Activated T-cell treated with anti-CD3 and anti-CD28 coated beads, Interleukin-2, amount 50 U/mL, for 24 hours (primary cell): ENCODE measurements at regions not wholly inside any gene's neighbourhood (a gene's known extent, or its start where the extent isn't known, plus 50 kb on each side); places are given as distances from the start of the nearest gene placed in this dataset.

Source experiments
- DNase-seq: peaks from one replicate; pipeline ENCODE4 v3.0.0-alpha.2; 2020
- H3K27ac Mint-ChIP-seq: 2 replicates; pipeline ENCODE4 v1.8.0; 2020; ENCODE audit warnings: mild to moderate bottlenecking, mixed read lengths
- H3K27me3 Mint-ChIP-seq: 2 replicates; pipeline ENCODE4 v1.8.0; 2020; ENCODE audit warnings: mixed read lengths
- H3K36me3 Mint-ChIP-seq: 2 replicates; pipeline ENCODE4 v1.8.0; 2020; ENCODE audit warnings: low read depth, mixed read lengths
- H3K4me1 Mint-ChIP-seq: 2 replicates; pipeline ENCODE4 v1.8.0; 2020; ENCODE audit warnings: low read depth, mixed read lengths
- H3K4me3 Mint-ChIP-seq: 2 replicates; pipeline ENCODE4 v1.8.0; 2020; ENCODE audit warnings: mild to moderate bottlenecking, moderate library complexity, mixed read lengths
- H3K9me3 Mint-ChIP-seq: 2 replicates; pipeline ENCODE4 v1.8.0; 2020; ENCODE audit warnings: mixed read lengths

GRCh38 chr1:95386371-95386770 is 152.4 kb downstream of the RWDD3 start:
- Mint-ChIP-seq H3K27me3 (peaks cover 3% of the 10 kb centered on the region), H3K4me1 (no peaks in the 10 kb centered on the region), H3K36me3 (no peaks in the 10 kb centered on the region), H3K27ac (no peak overlapping the region), H3K4me3 (no peak overlapping the region), H3K9me3 (no peaks in the 10 kb centered on the region)
- no peak for DNase-seq

GRCh38 chr1:95386915-95387314 is 152.9 kb downstream of the RWDD3 start:
- H3K36me3 Mint-ChIP-seq = no peaks in the 10 kb centered on the region
- H3K9me3 Mint-ChIP-seq = no peaks in the 10 kb centered on the region
- no peak overlapping the region for H3K27ac Mint-ChIP-seq
- peaks cover 3% of the 10 kb centered on the region for H3K27me3 Mint-ChIP-seq
- DNase-seq = no peak
- H3K4me3 Mint-ChIP-seq = no peak overlapping the region
- H3K4me1 Mint-ChIP-seq = no peaks in the 10 kb centered on the region

GRCh38 chr1:95388031-95388430 is 154.0 kb downstream of the RWDD3 start:
- no peaks in the 10 kb centered on the region for H3K4me1 Mint-ChIP-seq
- H3K27me3 Mint-ChIP-seq = peaks cover 3% of the 10 kb centered on the region
- no peak overlapping the region for H3K4me3 Mint-ChIP-seq
- no peak overlapping the region for H3K27ac Mint-ChIP-seq
- no peaks in the 10 kb centered on the region for H3K9me3 Mint-ChIP-seq
- no peak for DNase-seq
- no peaks in the 10 kb centered on the region for H3K36me3 Mint-ChIP-seq

GRCh38 chr1:95393434-95393833 is 159.4 kb downstream of the RWDD3 start:
- Mint-ChIP-seq H3K27ac (no peak overlapping the region), H3K4me3 (no peak overlapping the region), H3K27me3 (peaks cover 3% of the 10 kb centered on the region), H3K9me3 (peaks cover 3% of the 10 kb centered on the region), H3K36me3 (no peaks in the 10 kb centered on the region), H3K4me1 (no peaks in the 10 kb centered on the region)
- DNase-seq = no peak

- Mint-ChIP-seq H3K4me1 (no peaks in the 10 kb centered on the region), H3K36me3 (no peaks in the 10 kb centered on the region), H3K27ac (no peak overlapping the region), H3K4me3 (no peak overlapping the region), H3K9me3 (peaks cover 3% of the 10 kb centered on the region), H3K27me3 (no peaks in the 10 kb centered on the region)
- DNase-seq = no peak
These were observed 162.5 kb downstream of the RWDD3 start for GRCh38 chr1:95396557-95396956.

GRCh38 chr1:95402780-95403179 is 168.8 kb downstream of the RWDD3 start:
- Mint-ChIP-seq H3K27me3 (peaks cover 8% of the 10 kb centered on the region), H3K4me1 (no peaks in the 10 kb centered on the region), H3K4me3 (no peak overlapping the region), H3K27ac (no peak overlapping the region), H3K9me3 (peaks cover 5% of the 10 kb centered on the region), H3K36me3 (no peaks in the 10 kb centered on the region)
- no peak for DNase-seq

GRCh38 chr1:95406279-95406678 is 172.3 kb downstream of the RWDD3 start:
- Mint-ChIP-seq H3K9me3 (peaks cover 5% of the 10 kb centered on the region), H3K4me1 (no peaks in the 10 kb centered on the region), H3K27me3 (peaks cover 11% of the 10 kb centered on the region), H3K27ac (no peak overlapping the region), H3K36me3 (no peaks in the 10 kb centered on the region), H3K4me3 (no peak overlapping the region)
- DNase-seq = no peak

- Mint-ChIP-seq H3K36me3 (no peaks in the 10 kb centered on the region), H3K27ac (no peak overlapping the region), H3K4me1 (no peaks in the 10 kb centered on the region), H3K9me3 (peaks cover 5% of the 10 kb centered on the region), H3K27me3 (peaks cover 11% of the 10 kb centered on the region), H3K4me3 (no peak overlapping the region)
- DNase-seq = no peak
These were observed 173.3 kb downstream of the RWDD3 start for GRCh38 chr1:95407131-95407885.

- no peaks in the 10 kb centered on the region for H3K36me3 Mint-ChIP-seq
- H3K27ac Mint-ChIP-seq = no peak overlapping the region
- H3K27me3 Mint-ChIP-seq = peaks cover 11% of the 10 kb centered on the region
- peaks cover 5% of the 10 kb centered on the region for H3K9me3 Mint-ChIP-seq
- DNase-seq = no peak
- H3K4me1 Mint-ChIP-seq = no peaks in the 10 kb centered on the region
- H3K4me3 Mint-ChIP-seq = no peak overlapping the region
These were observed 173.9 kb downstream of the RWDD3 start for GRCh38 chr1:95407886-95408291.

GRCh38 chr1:95408507-95409136 is 174.6 kb downstream of the RWDD3 start:
- no peak overlapping the region for H3K27ac Mint-ChIP-seq
- H3K4me3 Mint-ChIP-seq = no peak overlapping the region
- DNase-seq = no peak
- H3K27me3 Mint-ChIP-seq = peaks cover 11% of the 10 kb centered on the region
- H3K9me3 Mint-ChIP-seq = peaks cover 2% of the 10 kb centered on the region
- no peaks in the 10 kb centered on the region for H3K4me1 Mint-ChIP-seq
- H3K36me3 Mint-ChIP-seq = no peaks in the 10 kb centered on the region

- H3K4me1 Mint-ChIP-seq = no peaks in the 10 kb centered on the region
- no peak overlapping the region for H3K27ac Mint-ChIP-seq
- peaks cover 11% of the 10 kb centered on the region for H3K27me3 Mint-ChIP-seq
- no peaks in the 10 kb centered on the region for H3K36me3 Mint-ChIP-seq
- peaks cover 2% of the 10 kb centered on the region for H3K9me3 Mint-ChIP-seq
- no peak for DNase-seq
- H3K4me3 Mint-ChIP-seq = no peak overlapping the region
These were observed 175.3 kb downstream of the RWDD3 start for GRCh38 chr1:95409276-95409675.

- Mint-ChIP-seq H3K36me3 (no peaks in the 10 kb centered on the region), H3K4me3 (no peak overlapping the region)
These were observed 175.9 kb downstream of the RWDD3 start for GRCh38 chr1:95409901-95410300.

GRCh38 chr1:95415146-95415545 is 181.1 kb downstream of the RWDD3 start:
- no peaks in the 10 kb centered on the region for H3K36me3 Mint-ChIP-seq
- H3K27me3 Mint-ChIP-seq = no peaks in the 10 kb centered on the region
- no peaks in the 10 kb centered on the region for H3K9me3 Mint-ChIP-seq
- H3K4me3 Mint-ChIP-seq = no peak overlapping the region
- DNase-seq = no peak
- H3K4me1 Mint-ChIP-seq = no peaks in the 10 kb centered on the region
- H3K27ac Mint-ChIP-seq = no peak overlapping the region

More at GRCh38 chr1:95409901-95410300, 175.9 kb downstream of the RWDD3 start:
- peaks cover 2% of the 10 kb centered on the region for H3K9me3 Mint-ChIP-seq
- H3K4me1 Mint-ChIP-seq = no peaks in the 10 kb centered on the region
- peaks cover 11% of the 10 kb centered on the region for H3K27me3 Mint-ChIP-seq
- no peak overlapping the region for H3K27ac Mint-ChIP-seq
- DNase-seq = no peak

- Mint-ChIP-seq H3K27ac (no peak overlapping the region), H3K4me3 (no peak overlapping the region), H3K9me3 (no peaks in the 10 kb centered on the region), H3K36me3 (no peaks in the 10 kb centered on the region), H3K4me1 (no peaks in the 10 kb centered on the region), H3K27me3 (no peaks in the 10 kb centered on the region)
- no peak for DNase-seq
These were observed 192.8 kb downstream of the RWDD3 start for GRCh38 chr1:95426772-95427171.

- H3K27ac Mint-ChIP-seq = no peak overlapping the region
- H3K36me3 Mint-ChIP-seq = no peaks in the 10 kb centered on the region
- H3K9me3 Mint-ChIP-seq = no peaks in the 10 kb centered on the region
- H3K27me3 Mint-ChIP-seq = no peaks in the 10 kb centered on the region
- no peaks in the 10 kb centered on the region for H3K4me1 Mint-ChIP-seq
- no peak overlapping the region for H3K4me3 Mint-ChIP-seq
- no peak for DNase-seq
These were observed 193.5 kb downstream of the RWDD3 start for GRCh38 chr1:95427525-95427924.
